ENCODE measurements at regions not wholly inside any gene's neighbourhood (a gene's known extent, or its start where the extent isn't known, plus 50 kb on each side); places are given as distances from the start of the nearest gene placed in this dataset.

DNA sequence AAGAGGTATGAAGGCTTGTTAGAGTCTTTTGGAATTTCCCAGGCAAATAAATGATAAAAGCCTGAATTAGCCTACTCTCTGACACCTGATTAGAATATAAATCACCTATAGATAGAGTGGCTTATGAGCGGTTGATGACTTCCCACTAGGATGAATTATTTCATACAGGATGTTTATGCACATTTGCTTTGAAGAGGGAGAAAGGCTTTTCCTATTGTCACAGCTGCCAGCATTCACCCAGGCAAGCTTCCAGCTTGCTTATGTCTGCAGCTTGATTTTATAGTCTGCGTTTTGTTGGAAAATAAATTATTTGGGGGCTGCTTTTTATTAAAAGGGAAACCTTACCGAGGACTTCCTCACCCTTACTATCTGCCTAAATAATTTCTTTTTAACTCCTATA is 51.3 kb upstream of the EIF2S2 start:
- DNase-seq (ENCODE audit: low read depth in 2 of 2): peak; percentile 52 to 74

- no peak for DNase-seq (ENCODE audit: low read depth in 2 of 2)
Measured at GRCh38 chr20:34164381-34164984, 52.4 kb upstream of the EIF2S2 start.

- DNase-seq (ENCODE audit: low read depth in 2 of 2): peak in 1 of 2 donors; percentile 45
Measured at GRCh38 chr20:34165018-34165619, 53.1 kb upstream of the EIF2S2 start.

DNA sequence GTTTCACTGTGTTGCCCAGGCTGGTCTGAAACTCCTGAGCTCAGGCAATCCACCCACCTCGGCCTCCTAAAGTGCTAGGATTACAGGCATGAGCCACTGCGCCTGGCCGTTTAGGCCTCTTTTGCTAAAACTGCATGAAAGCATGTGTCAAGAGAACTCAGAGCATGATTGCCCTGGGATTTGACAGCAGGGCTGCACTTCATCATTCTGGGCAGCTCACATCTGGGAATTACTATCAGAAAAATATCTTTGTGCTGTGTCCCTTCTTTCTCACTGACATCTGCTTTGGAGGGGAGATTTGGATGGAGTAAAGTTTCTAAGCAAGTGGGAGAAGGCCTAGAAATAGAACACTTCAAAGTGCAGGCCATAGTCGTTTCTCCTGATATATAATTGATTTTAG is 59.6 kb upstream of the EIF2S2 start:
- no peak for DNase-seq (ENCODE audit: low read depth in 2 of 2)

- no peak for DNase-seq (ENCODE audit: low read depth in 2 of 2)
Measured at GRCh38 chr20:34172926-34173325, 60.9 kb upstream of the EIF2S2 start.

DNA sequence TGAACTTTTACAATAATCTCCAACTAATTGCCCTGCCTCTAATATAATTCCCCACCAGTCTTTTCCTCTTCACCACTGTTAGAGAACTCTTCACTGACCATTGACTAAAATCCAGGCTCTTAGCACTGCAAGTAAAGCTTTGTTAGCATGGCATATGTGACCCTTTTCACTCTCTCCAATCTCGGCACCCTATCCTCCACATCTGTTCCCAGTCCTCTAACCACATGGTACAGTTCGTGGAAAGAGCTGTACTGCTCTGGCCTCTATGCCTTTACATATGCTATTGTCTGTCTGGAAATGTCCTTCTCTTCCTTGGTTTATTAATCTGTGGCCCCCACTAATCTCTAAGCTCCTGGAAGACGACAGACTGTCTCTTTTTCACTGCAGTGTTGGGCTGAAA is 63.0 kb upstream of the EIF2S2 start:
- no peak for DNase-seq (ENCODE audit: low read depth in 2 of 2)

GRCh38 chr20:34175879-34176278 is 63.8 kb upstream of the EIF2S2 start:
- no peak for DNase-seq (ENCODE audit: low read depth in 2 of 2)

DNA sequence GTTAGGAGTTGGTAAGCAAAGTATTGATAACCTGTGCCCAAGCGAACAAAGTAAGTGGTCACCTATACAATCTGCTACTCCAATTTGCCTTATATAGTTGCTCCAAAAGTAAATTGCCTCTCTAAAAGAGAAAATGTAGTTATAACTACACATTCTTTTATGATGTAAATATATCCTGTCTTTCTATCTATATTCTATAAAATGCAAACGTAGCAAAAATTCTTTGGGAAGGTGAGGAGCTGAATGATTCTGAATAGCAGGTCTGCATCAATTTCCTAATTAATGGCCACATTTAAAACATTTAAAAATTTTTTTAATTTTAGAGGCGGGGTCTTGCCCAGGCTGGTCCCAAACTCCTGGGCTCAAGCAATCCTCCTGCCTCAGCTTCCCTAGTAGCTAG is 64.2 kb upstream of the ASIP start:
- no peak for DNase-seq (ENCODE audit: low read depth in 2 of 2)

DNA sequence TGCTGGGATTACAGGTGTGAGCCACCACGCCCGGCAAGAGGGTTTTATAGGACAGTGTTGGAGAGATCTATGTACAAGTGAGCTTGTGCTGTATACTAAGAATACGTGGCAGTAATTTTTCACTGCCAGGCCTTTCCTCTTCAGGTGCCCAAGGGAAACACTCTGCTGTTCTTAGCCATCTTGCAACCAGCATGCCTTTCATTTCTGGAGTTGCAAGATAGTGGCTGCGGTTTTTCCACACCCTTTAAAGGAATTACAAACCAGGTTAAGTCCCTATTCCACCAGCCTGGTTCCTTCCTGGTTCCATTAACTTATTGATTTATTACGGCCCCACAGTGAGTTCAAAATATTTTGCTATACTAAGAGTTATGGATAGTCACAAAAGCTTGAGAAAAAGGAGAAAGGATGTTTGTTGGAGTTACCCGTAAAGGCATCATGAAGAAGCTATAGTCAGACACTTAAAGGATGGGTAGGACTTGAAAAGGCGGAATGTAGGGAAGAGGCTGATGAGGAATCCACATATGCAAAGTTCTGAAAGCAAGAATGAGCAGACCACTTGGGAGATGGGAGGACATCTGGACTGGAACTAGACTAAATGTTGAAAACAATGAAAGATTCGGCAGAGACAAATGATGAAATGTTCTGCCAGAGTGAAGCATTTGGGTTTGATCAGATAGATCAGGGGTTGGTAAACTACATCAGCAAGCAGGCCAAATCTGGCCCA is 61.4 kb upstream of the ASIP start:
- DNase-seq (ENCODE audit: low read depth in 2 of 2): no peak

DNA sequence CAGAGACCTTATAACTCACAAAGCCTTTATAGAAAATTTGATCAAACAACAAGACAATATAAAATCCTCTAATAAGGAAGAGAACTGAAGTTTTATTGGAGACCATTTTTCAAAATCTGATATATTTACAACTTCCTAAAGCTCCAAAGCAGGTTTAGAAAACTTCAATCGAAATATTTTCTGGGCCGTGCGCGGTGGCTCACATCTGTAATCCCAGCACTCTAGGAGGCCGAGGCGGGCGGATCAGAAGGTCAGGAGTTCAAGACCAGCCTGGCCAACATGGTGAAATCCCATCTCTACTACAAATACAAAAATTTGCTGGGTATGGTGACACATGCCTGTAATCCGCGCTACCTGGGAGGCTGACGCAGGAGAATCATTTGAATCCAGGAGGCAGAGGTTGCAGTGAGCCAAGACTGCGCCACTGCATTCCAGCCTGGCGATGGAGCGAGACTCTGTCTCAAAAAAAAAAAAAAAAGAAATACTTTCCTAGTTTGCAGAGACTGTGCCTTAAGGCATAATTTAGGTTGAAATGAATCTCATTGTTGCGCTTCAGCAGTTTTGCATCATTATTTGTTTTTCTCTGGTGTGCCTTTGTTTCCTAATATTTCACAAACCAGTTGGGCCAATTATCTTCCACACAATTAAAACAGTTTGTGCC is 60.6 kb upstream of the ASIP start:
- DNase-seq (ENCODE audit: low read depth in 2 of 2): no peak

DNA sequence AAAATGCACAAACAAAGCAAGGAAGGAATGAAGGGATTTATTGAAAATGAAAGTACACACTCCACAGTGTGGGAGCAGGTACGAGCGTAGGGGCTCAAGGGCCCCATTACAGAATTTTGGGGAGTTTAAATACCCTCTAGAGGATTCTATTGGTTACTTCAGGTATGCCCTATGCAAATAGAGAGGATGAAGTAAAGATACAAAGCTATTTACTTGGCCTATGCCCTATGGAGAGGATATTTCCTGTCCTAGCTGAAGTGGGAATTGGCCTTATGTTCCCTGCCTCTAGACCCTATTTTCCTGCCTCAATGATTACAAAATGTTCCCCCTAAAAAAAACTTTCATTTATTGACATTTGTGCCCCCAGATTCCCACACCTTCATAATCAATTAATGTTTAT is 59.7 kb upstream of the ASIP start:
- no peak for DNase-seq (ENCODE audit: low read depth in 2 of 2)

DNA sequence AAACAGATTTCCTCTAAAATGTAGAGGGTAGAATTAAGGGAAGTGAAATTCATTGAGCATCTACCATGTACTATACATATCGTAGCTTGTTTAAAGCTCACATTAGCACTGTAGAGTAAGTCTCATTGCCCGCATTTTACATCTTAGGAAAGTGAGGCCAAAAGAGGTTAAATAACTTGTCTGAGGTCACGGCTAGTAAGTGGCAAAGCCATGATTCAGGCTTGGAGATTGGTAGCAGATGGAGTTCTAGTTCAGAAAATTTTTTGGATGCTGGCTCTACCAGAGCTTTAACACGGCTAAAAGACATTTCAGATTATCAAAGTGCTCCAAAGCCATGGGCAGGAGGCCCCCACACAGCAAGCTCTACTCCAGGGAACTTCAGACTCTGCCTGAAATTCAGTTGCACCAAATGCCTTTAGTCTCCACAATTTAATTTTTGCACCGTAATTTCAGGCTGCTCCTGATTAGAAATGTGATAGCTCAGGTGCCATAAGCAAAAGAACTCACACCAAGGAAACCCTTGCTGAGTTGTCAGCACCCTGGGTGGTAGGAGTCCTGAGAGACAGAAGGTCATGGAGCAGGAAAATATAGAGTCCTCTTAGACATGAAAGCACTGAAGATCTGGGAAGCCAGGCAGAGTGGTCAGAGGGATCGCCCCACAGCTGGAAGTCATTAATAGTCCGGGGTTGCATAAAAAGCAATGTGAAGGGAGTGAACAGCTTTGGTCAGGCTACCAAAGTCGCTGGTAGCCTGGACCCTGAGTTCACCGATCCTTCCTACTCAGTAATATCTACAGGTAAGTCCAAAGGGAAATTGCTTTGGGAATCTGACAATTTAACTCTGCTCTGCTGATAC is 55.2 kb upstream of the ASIP start:
- no peak for DNase-seq (ENCODE audit: low read depth in 2 of 2)

DNA sequence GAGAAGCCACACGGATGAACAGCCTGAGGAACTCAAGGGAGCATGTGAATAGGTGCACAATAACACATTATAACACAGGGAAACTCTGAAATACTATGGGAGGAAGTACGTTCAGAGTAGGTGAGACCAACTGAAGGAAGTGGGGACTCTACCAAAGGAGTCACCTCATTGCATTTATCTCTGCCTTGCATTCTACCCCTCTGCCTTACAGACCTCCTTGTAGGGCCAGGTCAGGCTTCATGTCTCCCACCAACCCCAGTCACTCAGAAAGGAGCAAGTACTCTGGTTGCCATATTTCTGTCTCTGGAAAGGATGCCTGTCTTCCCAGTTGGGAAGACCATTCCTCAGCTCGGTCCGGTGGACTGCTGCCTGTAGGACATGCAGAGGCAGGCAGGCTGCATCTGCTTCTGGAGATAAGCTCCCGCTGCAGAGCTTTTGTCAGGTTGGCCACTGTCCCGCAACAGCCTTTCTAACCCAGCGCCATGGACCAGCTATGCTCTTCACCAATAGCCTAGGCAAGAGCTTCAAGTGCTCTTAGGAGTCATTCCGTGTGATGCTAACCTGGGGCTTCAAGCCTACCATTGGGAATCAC is 51.6 kb upstream of the ASIP start:
- no peak for DNase-seq (ENCODE audit: low read depth in 2 of 2)

DNA sequence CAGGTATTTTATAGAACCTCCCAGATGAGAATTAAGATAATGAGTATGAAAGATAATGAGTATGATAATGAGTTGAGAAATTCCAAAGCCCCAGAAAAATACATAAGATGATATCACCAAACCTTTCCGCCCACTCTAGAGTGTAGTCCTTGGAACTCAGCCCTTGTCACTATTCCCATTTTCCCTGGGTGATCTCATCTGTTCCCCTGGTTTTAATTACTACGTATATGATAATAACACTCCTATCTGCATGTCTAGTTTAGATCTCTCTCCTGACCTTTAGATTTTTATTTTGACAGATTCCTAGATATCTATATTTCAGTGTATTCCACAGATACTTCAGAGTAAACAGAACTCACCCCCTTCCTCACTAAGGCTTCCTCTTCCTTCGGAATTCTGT is 51.0 kb upstream of the ASIP start:
- DNase-seq (ENCODE audit: low read depth in 2 of 2): no peak

DNA sequence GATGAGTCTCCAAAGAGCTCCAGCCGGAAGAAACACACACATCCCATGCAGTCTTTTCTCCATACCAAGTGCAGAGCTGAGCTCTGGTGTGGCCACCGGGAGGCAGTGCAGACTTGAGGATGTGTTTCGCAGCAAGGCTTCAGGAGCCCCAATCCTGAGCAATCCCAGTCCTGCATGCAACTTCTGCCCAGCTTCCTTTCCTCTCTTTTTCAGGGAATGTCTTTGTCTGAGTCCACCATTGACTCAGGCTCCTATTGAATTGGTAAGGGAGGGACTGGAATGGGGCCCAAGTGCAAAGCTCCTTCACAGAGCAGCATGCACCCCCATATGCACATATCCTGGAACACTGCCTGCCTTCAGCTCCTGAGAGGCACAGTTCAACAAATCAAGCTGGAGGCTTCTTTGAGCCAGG is 50.5 kb upstream of the ASIP start:
- DNase-seq (ENCODE audit: low read depth in 2 of 2): peak; percentile 58 to 83

Measured in dermis microvascular lymphatic vessel endothelial cell (primary cell).